ENCODE measurements at regions not wholly inside any gene's neighbourhood (a gene's known extent, or its start where the extent isn't known, plus 50 kb on each side); places are given as distances from the start of the nearest gene placed in this dataset.

GRCh38 chr1:219521325-219521724 is 91.6 kb downstream of the ZC3H11B start:
- no peak for TF ChIP-seq CTCF (IDR thresholded peaks at IDR 0.05)

- TF ChIP-seq CTCF (IDR thresholded peaks at IDR 0.05), result no peak
Measured at GRCh38 chr1:219520241-219520640, 92.7 kb downstream of the ZC3H11B start.

DNA sequence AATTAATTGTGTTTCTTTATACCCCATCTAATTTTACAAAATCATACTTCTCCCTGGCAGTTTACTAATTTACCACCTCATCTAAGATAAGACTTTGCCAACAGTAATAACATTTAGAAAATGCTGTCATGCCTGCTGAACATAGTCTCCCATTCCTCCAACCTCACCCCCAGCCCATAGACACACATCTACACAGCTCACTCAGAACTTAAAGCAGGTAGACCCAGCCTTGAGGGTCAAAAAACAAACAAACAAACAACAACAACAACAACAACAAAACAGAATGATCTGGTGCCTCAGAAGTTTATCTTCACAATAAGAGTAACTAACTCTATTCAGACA is 94.0 kb downstream of the ZC3H11B start:
- TF ChIP-seq CTCF (IDR thresholded peaks at IDR 0.05), result no peak

DNA sequence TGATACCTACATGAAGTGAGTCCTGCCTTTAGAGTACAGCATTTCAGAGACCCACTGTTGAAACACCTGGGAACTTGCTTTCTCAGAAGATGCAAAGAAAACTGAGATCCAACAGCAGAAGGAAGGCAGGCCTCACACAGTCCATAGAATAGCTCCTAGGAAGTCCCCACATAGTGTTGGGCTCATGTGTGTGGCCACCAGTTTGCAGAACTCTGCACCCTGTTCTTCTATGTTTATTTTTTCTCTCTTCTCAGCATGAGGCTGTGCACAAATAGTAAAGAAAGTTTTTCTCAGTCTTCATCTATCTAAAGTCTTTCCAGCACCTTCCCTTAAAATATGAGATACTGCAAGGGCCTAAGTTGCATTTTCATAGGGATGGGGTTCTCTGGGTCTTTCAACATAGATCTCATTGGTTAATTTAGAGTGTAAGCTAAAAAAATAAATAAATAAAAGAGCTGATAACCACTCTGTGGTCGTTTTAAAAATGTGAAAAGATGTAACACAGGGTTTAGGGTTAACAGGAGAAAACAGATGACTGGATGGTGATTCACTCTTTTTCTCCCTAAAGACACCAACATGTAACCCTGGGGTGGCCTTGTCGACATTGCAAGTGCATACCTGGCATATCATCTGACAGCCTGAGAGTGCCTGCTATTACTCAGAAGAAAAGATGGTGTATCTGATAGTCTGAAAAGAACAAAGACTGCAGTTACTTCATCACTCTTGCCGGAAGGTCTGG is 94.6 kb downstream of the ZC3H11B start:
- no peak for TF ChIP-seq CTCF (IDR thresholded peaks at IDR 0.05)

GRCh38 chr1:219517031-219517430 is 95.9 kb downstream of the ZC3H11B start:
- TF ChIP-seq CTCF (IDR thresholded peaks at IDR 0.05), result no peak

DNA sequence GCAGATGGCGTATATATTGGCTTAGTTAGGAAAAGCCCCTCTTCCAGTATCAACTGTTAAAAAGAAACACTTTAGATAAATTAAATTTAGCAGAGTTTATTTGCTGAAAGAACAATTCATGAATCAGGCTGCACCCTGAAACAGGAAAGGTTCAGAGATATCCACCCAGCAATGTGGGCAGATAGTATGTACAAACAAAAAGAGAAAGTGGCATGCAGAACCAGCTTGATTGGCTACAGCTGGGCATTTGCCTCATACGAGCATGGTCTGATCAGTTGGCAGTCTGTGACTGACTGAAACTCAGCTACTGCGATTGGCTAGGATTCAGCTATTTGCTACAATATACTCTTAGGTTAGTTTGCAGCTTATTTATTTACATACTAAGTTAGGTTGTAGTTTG is 98.2 kb downstream of the ZC3H11B start:
- no peak for TF ChIP-seq CTCF (IDR thresholded peaks at IDR 0.05)

GRCh38 chr1:219507437-219507836 is 105.5 kb downstream of the ZC3H11B start:
- no peak for TF ChIP-seq CTCF (IDR thresholded peaks at IDR 0.05)

GRCh38 chr1:219506936-219507335 is 106.0 kb downstream of the ZC3H11B start:
- TF ChIP-seq CTCF (IDR thresholded peaks at IDR 0.05), result no peak
